ENCODE measurements at regions not wholly inside any gene's neighbourhood (a gene's known extent, or its start where the extent isn't known, plus 50 kb on each side); places are given as distances from the start of the nearest gene placed in this dataset.

DNA sequence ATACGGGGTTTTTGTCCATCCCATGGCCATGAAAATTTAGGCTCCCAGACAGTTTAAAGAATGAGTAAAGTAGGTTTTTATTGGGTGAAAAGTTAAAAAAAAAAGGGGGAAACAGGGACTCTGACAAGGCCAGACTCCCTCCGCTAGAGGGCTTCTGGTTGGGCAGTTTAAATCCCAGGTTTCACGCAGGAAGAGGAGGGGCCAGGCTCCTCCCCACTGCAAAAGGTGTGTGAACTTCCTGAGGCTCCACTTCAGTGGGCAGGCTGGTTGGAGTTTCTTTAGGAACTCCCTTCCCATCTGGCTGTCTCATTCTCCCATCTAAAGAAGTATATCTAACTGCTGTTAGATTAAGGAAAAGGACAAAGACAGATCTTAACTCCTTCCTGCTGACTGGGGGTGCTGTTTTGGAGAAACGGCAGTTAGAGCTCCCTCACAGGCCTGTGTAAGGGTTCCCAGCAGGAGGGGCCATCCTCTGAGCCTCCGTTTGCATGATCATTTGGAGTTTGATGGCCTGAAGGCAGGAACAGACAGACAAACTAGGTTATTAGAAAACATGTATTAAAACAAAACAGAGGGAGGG lies 1160.7 kb downstream of the CNTNAP5 start:
- TF ChIP-seq EZH2phosphoT487 (IDR thresholded peaks at IDR 0.05; ENCODE audit: borderline replicate concordance) = no peak
- TF ChIP-seq, protein P1, sequence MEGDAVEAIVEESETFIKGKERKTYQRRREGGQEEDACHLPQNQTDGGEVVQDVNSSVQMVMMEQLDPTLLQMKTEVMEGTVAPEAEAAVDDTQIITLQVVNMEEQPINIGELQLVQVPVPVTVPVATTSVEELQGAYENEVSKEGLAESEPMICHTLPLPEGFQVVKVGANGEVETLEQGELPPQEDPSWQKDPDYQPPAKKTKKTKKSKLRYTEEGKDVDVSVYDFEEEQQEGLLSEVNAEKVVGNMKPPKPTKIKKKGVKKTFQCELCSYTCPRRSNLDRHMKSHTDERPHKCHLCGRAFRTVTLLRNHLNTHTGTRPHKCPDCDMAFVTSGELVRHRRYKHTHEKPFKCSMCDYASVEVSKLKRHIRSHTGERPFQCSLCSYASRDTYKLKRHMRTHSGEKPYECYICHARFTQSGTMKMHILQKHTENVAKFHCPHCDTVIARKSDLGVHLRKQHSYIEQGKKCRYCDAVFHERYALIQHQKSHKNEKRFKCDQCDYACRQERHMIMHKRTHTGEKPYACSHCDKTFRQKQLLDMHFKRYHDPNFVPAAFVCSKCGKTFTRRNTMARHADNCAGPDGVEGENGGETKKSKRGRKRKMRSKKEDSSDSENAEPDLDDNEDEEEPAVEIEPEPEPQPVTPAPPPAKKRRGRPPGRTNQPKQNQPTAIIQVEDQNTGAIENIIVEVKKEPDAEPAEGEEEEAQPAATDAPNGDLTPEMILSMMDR (conservative IDR thresholded peaks at IDR 0.05; ENCODE audit: low read length) = no peak
- no peaks in the 10 kb centered on the region for H3K79me2 ChIP-seq (ENCODE audit: insufficient read depth, low read length)

DNA sequence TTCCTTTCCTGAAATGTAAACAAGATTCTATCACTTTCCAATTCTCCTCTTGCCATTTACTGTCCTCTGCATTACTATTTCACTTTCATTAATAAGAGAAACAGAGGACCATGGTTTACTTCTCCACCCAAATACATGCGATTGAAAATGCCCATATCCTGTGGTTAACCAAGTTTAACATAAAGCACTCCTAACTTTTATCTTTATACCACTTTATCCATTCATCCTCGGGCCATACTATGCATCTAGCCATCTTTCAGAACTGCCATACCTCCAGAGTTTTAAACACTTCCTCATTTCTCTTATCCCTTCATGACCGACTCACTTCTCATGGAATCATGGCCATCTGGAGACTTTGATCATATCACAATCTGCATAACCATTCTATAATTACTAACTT lies 1182.3 kb downstream of the CNTNAP5 start:
- TF ChIP-seq, protein P1 (conservative IDR thresholded peaks at IDR 0.05; ENCODE audit: low read length) = no peak
- TF ChIP-seq EZH2phosphoT487 (IDR thresholded peaks at IDR 0.05; ENCODE audit: borderline replicate concordance) = no peak
- H2AFZ ChIP-seq (ENCODE audit: low read length) = no peak overlapping the region
- H3K9ac ChIP-seq (ENCODE audit: low read depth, low read length, poor library complexity, severe bottlenecking) = no peak overlapping the region
- no peaks in the 10 kb centered on the region for H3K4me1 ChIP-seq (ENCODE audit: insufficient read depth, low read length, poor library complexity, severe bottlenecking)
- no peaks in the 10 kb centered on the region for H3K9me2 ChIP-seq (replicated peaks; ENCODE audit: low read depth, low read length)
- H3K4me2 ChIP-seq (ENCODE audit: low read depth, low read length, poor library complexity, severe bottlenecking) = no peak overlapping the region
- no peaks in the 10 kb centered on the region for H4K20me1 ChIP-seq (ENCODE audit: insufficient read depth, low read length, poor library complexity, severe bottlenecking)
- no peak overlapping the region for H3K4me3 ChIP-seq (ENCODE audit: low read length, poor library complexity, severe bottlenecking)
- no peaks in the 10 kb centered on the region for H3K27me3 ChIP-seq (ENCODE audit: insufficient read depth, low read length, poor library complexity, severe bottlenecking)
- H3F3A ChIP-seq (ENCODE audit: low read depth) = no peaks in the 10 kb centered on the region
- H3K36me3 ChIP-seq (ENCODE audit: insufficient read depth, low read length) = no peaks in the 10 kb centered on the region
- H3K9me3 ChIP-seq (ENCODE audit: insufficient read depth, low read depth, low read length) = no peaks in the 10 kb centered on the region
- no peaks in the 10 kb centered on the region for H3K79me2 ChIP-seq (ENCODE audit: insufficient read depth, low read length)

More for the DNA sequence above, 1160.7 kb downstream of the CNTNAP5 start:
- H3F3A ChIP-seq (ENCODE audit: low read depth) = no peaks in the 10 kb centered on the region
- no peaks in the 10 kb centered on the region for H3K9me3 ChIP-seq (ENCODE audit: insufficient read depth, low read depth, low read length)
- no peaks in the 10 kb centered on the region for H4K20me1 ChIP-seq (ENCODE audit: insufficient read depth, low read length, poor library complexity, severe bottlenecking)
- H3K27me3 ChIP-seq (ENCODE audit: insufficient read depth, low read length, poor library complexity, severe bottlenecking) = no peaks in the 10 kb centered on the region
- no peaks in the 10 kb centered on the region for H3K9me2 ChIP-seq (replicated peaks; ENCODE audit: low read depth, low read length)
- no peaks in the 10 kb centered on the region for H3K36me3 ChIP-seq (ENCODE audit: insufficient read depth, low read length)
- H3K4me2 ChIP-seq (ENCODE audit: low read depth, low read length, poor library complexity, severe bottlenecking) = no peak overlapping the region
- no peak overlapping the region for H3K4me3 ChIP-seq (ENCODE audit: low read length, poor library complexity, severe bottlenecking)
- no peaks in the 10 kb centered on the region for H3K4me1 ChIP-seq (ENCODE audit: insufficient read depth, low read length, poor library complexity, severe bottlenecking)
- no peak overlapping the region for H3K9ac ChIP-seq (ENCODE audit: low read depth, low read length, poor library complexity, severe bottlenecking)
- H2AFZ ChIP-seq (ENCODE audit: low read length) = no peak overlapping the region

DNA sequence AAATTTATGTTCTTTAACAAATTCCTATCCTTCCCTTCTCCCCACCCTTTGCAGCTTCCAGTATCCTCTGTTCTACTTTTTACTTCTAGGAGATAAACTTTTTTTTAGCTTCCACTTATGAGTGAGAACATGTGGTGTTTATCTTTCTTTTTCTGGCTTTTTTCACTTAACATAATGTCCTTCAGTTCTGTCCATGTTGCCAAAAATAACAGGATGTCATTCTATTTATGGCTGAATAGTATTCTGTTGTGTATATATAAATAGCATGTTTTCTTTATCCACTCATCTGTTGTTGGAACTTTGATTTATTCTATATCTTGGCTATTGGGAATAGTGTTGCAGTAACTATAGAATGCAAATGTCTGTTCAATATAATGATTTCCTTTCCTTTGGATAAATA lies 1191.2 kb downstream of the CNTNAP5 start:
- Histone ChIP-seq H4K20me1 (ENCODE audit: insufficient read depth, low read length, poor library complexity, severe bottlenecking) (no peaks in the 10 kb centered on the region), H3K79me2 (ENCODE audit: insufficient read depth, low read length) (no peaks in the 10 kb centered on the region), H2AFZ (ENCODE audit: low read length) (no peak overlapping the region), H3K4me3 (ENCODE audit: low read length, poor library complexity, severe bottlenecking) (no peak overlapping the region), H3K4me2 (ENCODE audit: low read depth, low read length, poor library complexity, severe bottlenecking) (no peak overlapping the region), H3K36me3 (ENCODE audit: insufficient read depth, low read length) (no peaks in the 10 kb centered on the region), H3K9me2 (replicated peaks; ENCODE audit: low read depth, low read length) (no peaks in the 10 kb centered on the region), H3K9me3 (ENCODE audit: insufficient read depth, low read depth, low read length) (no peaks in the 10 kb centered on the region), H3K4me1 (ENCODE audit: insufficient read depth, low read length, poor library complexity, severe bottlenecking) (no peaks in the 10 kb centered on the region), H3K27me3 (ENCODE audit: insufficient read depth, low read length, poor library complexity, severe bottlenecking) (no peaks in the 10 kb centered on the region), H3K9ac (ENCODE audit: low read depth, low read length, poor library complexity, severe bottlenecking) (no peak overlapping the region), H3F3A (ENCODE audit: low read depth) (no peaks in the 10 kb centered on the region)
- TF ChIP-seq EZH2phosphoT487 (IDR thresholded peaks at IDR 0.05; ENCODE audit: borderline replicate concordance) = no peak
- TF ChIP-seq, protein P1 (conservative IDR thresholded peaks at IDR 0.05; ENCODE audit: low read length) = no peak

Data from Loucy (cell line).